ENCODE measurements at regions not wholly inside any gene's neighbourhood (a gene's known extent, or its start where the extent isn't known, plus 50 kb on each side); places are given as distances from the start of the nearest gene placed in this dataset.
A peak's percentile ranks its signal among the peaks of the same experiment; 100 is the strongest.

GRCh38 chr6:37580176-37580955 is 80.7 kb upstream of the CCDC167 start:
- H3K9me3 Mint-ChIP-seq, result no peaks in the 10 kb centered on the region
- H3K4me3 Mint-ChIP-seq, result peak overlapping the region in 1 of 8 donors; percentile 15
- Histone ChIP-seq H3K36me3 (ENCODE audit: insufficient read depth, low read length) (no peaks in the 10 kb centered on the region), H3K4me1 (ENCODE audit: insufficient read depth, low read length) (no peaks in the 10 kb centered on the region), H3K9me3 (ENCODE audit: control insufficient read depth in 1 of 2, low read length in 2 of 2) (no peaks in the 10 kb centered on the region), H3K4me3 (ENCODE audit: low read length in 2 of 2) (no peak overlapping the region), H3K27ac (ENCODE audit: low read depth, low read length) (no peak overlapping the region), H3K27me3 (ENCODE audit: insufficient read depth, low read length) (no peaks in the 10 kb centered on the region)
- ChIA-PET CTCF (ENCODE audit: partially characterized antibody) (interaction anchor here (1.3 to 1.9 kb wide), 2 partner anchors 14 to 110 kb away, joined by 3 to 6 read pairs; no protein-coding TSS in a partner anchor), POLR2A (ENCODE audit: partially characterized antibody) (interaction anchor here (1.5 kb wide), 1 partner anchor 14 kb away, joined by 4 read pairs; no protein-coding TSS in a partner anchor)
- no peaks in the 10 kb centered on the region for H3K36me3 Mint-ChIP-seq
- intact Hi-C loops (cut with micrococcal nuclease), result no loop called here
- no peak overlapping the region for H3K27ac Mint-ChIP-seq
- no peak for DNase-seq
- H3K4me1 Mint-ChIP-seq, result no peaks in the 10 kb centered on the region
- peaks cover 2% of the 10 kb centered on the region in 2 donors for H3K27me3 Mint-ChIP-seq

GRCh38 chr6:37579444-37580067 is 79.9 kb upstream of the CCDC167 start:
- H3K9me3 Mint-ChIP-seq, result no peaks in the 10 kb centered on the region
- Histone ChIP-seq H3K27me3 (ENCODE audit: insufficient read depth, low read length) (no peaks in the 10 kb centered on the region), H3K4me3 (ENCODE audit: low read length in 2 of 2) (no peak overlapping the region), H3K36me3 (ENCODE audit: insufficient read depth, low read length) (no peaks in the 10 kb centered on the region), H3K9me3 (ENCODE audit: control insufficient read depth in 1 of 2, low read length in 2 of 2) (no peaks in the 10 kb centered on the region), H3K4me1 (ENCODE audit: insufficient read depth, low read length) (no peaks in the 10 kb centered on the region), H3K27ac (ENCODE audit: low read depth, low read length) (no peak overlapping the region)
- intact Hi-C loops (cut with micrococcal nuclease), result no loop called here
- H3K4me3 Mint-ChIP-seq, result no peak overlapping the region
- ChIA-PET POLR2A (ENCODE audit: partially characterized antibody) (interaction anchor here (1.5 kb wide), 1 partner anchor 13 kb away, joined by 4 read pairs; no protein-coding TSS in a partner anchor), CTCF (ENCODE audit: partially characterized antibody) (interaction anchor here (1.3 to 1.9 kb wide), 2 partner anchors 13 to 111 kb away, joined by 3 to 6 read pairs; no protein-coding TSS in a partner anchor)
- H3K4me1 Mint-ChIP-seq, result no peaks in the 10 kb centered on the region
- peaks cover 0 to 2% of the 10 kb centered on the region in 2 donors for H3K27me3 Mint-ChIP-seq
- peak overlapping the region in 1 of 7 donors; percentile 57 for H3K27ac Mint-ChIP-seq
- H3K36me3 Mint-ChIP-seq, result no peaks in the 10 kb centered on the region
- DNase-seq, result no peak

- CTCF ChIA-PET (ENCODE audit: partially characterized antibody), result interaction anchor here (2.5 kb wide), 1 partner anchor 13 kb away, joined by 9 read pairs; no protein-coding TSS in a partner anchor
Measured at GRCh38 chr6:37578104-37578503, 78.4 kb upstream of the CCDC167 start.

GRCh38 chr6:37576336-37576737 is 76.6 kb upstream of the CCDC167 start:
- no peaks in the 10 kb centered on the region for H3K9me3 ChIP-seq (ENCODE audit: control insufficient read depth in 1 of 2, low read length in 2 of 2)
- POLR2A ChIA-PET (ENCODE audit: partially characterized antibody), result no interaction called here
- H3K27me3 ChIP-seq (ENCODE audit: insufficient read depth, low read length), result no peaks in the 10 kb centered on the region
- Mint-ChIP-seq H3K27me3 (peaks cover 0 to 2% of the 10 kb centered on the region in 2 donors), H3K9me3 (no peaks in the 10 kb centered on the region), H3K4me1 (no peaks in the 10 kb centered on the region), H3K27ac (no peak overlapping the region), H3K36me3 (no peaks in the 10 kb centered on the region), H3K4me3 (no peak overlapping the region)
- H3K36me3 ChIP-seq (ENCODE audit: insufficient read depth, low read length), result no peaks in the 10 kb centered on the region
- CTCF ChIA-PET (ENCODE audit: partially characterized antibody), result interaction anchor here (1.2 to 2.5 kb wide), 3 partner anchors 9 to 74 kb away, joined by 4 to 9 read pairs (median 4); no protein-coding TSS in a partner anchor
- no peak overlapping the region for H3K27ac ChIP-seq (ENCODE audit: low read depth, low read length)
- no peak overlapping the region for H3K4me3 ChIP-seq (ENCODE audit: low read length in 2 of 2)
- intact Hi-C loops (cut with micrococcal nuclease), result no loop called here
- no peak for DNase-seq
- H3K4me1 ChIP-seq (ENCODE audit: insufficient read depth, low read length), result no peaks in the 10 kb centered on the region

More at GRCh38 chr6:37578104-37578503, 78.4 kb upstream of the CCDC167 start:
- Mint-ChIP-seq H3K27me3 (peaks cover 0 to 2% of the 10 kb centered on the region in 2 donors), H3K4me1 (no peaks in the 10 kb centered on the region), H3K27ac (no peak overlapping the region), H3K36me3 (no peaks in the 10 kb centered on the region), H3K4me3 (no peak overlapping the region), H3K9me3 (no peaks in the 10 kb centered on the region)
- POLR2A ChIA-PET (ENCODE audit: partially characterized antibody), result no interaction called here
- Histone ChIP-seq H3K4me1 (ENCODE audit: insufficient read depth, low read length) (no peaks in the 10 kb centered on the region), H3K27me3 (ENCODE audit: insufficient read depth, low read length) (no peaks in the 10 kb centered on the region), H3K9me3 (ENCODE audit: control insufficient read depth in 1 of 2, low read length in 2 of 2) (no peaks in the 10 kb centered on the region), H3K36me3 (ENCODE audit: insufficient read depth, low read length) (no peaks in the 10 kb centered on the region), H3K4me3 (ENCODE audit: low read length in 2 of 2) (no peak overlapping the region), H3K27ac (ENCODE audit: low read depth, low read length) (no peak overlapping the region)
- intact Hi-C loops (cut with micrococcal nuclease), result no loop called here
- DNase-seq, result no peak

- no peak overlapping the region for H3K27ac ChIP-seq (ENCODE audit: low read depth, low read length)
- DNase-seq, result no peak
- no peaks in the 10 kb centered on the region for H3K9me3 ChIP-seq (ENCODE audit: control insufficient read depth in 1 of 2, low read length in 2 of 2)
- H3K36me3 ChIP-seq (ENCODE audit: insufficient read depth, low read length), result no peaks in the 10 kb centered on the region
- Mint-ChIP-seq H3K27me3 (peaks cover 0 to 2% of the 10 kb centered on the region in 2 donors), H3K27ac (peak overlapping the region in 1 of 7 donors; percentile 4), H3K36me3 (no peaks in the 10 kb centered on the region), H3K4me1 (no peaks in the 10 kb centered on the region), H3K9me3 (no peaks in the 10 kb centered on the region), H3K4me3 (no peak overlapping the region)
- ChIA-PET CTCF (ENCODE audit: partially characterized antibody) (no interaction called here), POLR2A (ENCODE audit: partially characterized antibody) (no interaction called here)
- no peaks in the 10 kb centered on the region for H3K27me3 ChIP-seq (ENCODE audit: insufficient read depth, low read length)
- no peak overlapping the region for H3K4me3 ChIP-seq (ENCODE audit: low read length in 2 of 2)
- no peaks in the 10 kb centered on the region for H3K4me1 ChIP-seq (ENCODE audit: insufficient read depth, low read length)
- intact Hi-C loops (cut with micrococcal nuclease), result no loop called here
Measured at GRCh38 chr6:37575221-37575620, 75.5 kb upstream of the CCDC167 start.

- no peaks in the 10 kb centered on the region for H3K36me3 Mint-ChIP-seq
- H3K9me3 Mint-ChIP-seq, result no peaks in the 10 kb centered on the region
- POLR2A ChIA-PET (ENCODE audit: partially characterized antibody), result no interaction called here
- Histone ChIP-seq H3K4me1 (ENCODE audit: insufficient read depth, low read length) (no peaks in the 10 kb centered on the region), H3K36me3 (ENCODE audit: insufficient read depth, low read length) (no peaks in the 10 kb centered on the region), H3K27ac (ENCODE audit: low read depth, low read length) (no peak overlapping the region), H3K4me3 (ENCODE audit: low read length in 2 of 2) (no peak overlapping the region), H3K27me3 (ENCODE audit: insufficient read depth, low read length) (no peaks in the 10 kb centered on the region), H3K9me3 (ENCODE audit: control insufficient read depth in 1 of 2, low read length in 2 of 2) (no peaks in the 10 kb centered on the region)
- no peak for DNase-seq
- H3K4me3 Mint-ChIP-seq, result no peak overlapping the region
- H3K27me3 Mint-ChIP-seq, result no peaks in the 10 kb centered on the region
- intact Hi-C loops (cut with micrococcal nuclease), result no loop called here
- CTCF ChIA-PET (ENCODE audit: partially characterized antibody), result interaction anchor here (0.8 kb wide), 1 partner anchor 120 kb away, joined by 3 read pairs; no protein-coding TSS in a partner anchor
- H3K4me1 Mint-ChIP-seq, result no peaks in the 10 kb centered on the region
- H3K27ac Mint-ChIP-seq, result no peak overlapping the region
Measured at GRCh38 chr6:37572334-37572733, 72.6 kb upstream of the CCDC167 start.

- Histone ChIP-seq H3K27ac (ENCODE audit: low read depth, low read length) (no peak overlapping the region), H3K4me1 (ENCODE audit: insufficient read depth, low read length) (no peaks in the 10 kb centered on the region), H3K27me3 (ENCODE audit: insufficient read depth, low read length) (no peaks in the 10 kb centered on the region), H3K4me3 (ENCODE audit: low read length in 2 of 2) (no peak overlapping the region), H3K9me3 (ENCODE audit: control insufficient read depth in 1 of 2, low read length in 2 of 2) (no peaks in the 10 kb centered on the region), H3K36me3 (ENCODE audit: insufficient read depth, low read length) (no peaks in the 10 kb centered on the region)
- Mint-ChIP-seq H3K27ac (peak overlapping the region in 2 of 7 donors; percentile 21 to 48), H3K4me3 (no peak overlapping the region), H3K9me3 (peaks cover 0 to 3% (median 0%) of the 10 kb centered on the region in 8 donors), H3K27me3 (no peaks in the 10 kb centered on the region), H3K4me1 (peaks cover 0 to 10% (median 5%) of the 10 kb centered on the region in 4 donors), H3K36me3 (no peaks in the 10 kb centered on the region)
- intact Hi-C loops (cut with micrococcal nuclease), result no loop called here
- DNase-seq, result no peak
- ChIA-PET CTCF (ENCODE audit: partially characterized antibody) (interaction anchor here (0.9 to 10.1 kb wide), 5 partner anchors 8 to 245 kb away, joined by 3 to 131 read pairs (median 5); no protein-coding TSS in a partner anchor), POLR2A (ENCODE audit: partially characterized antibody) (no interaction called here)
Measured at GRCh38 chr6:37570482-37571133, 70.9 kb upstream of the CCDC167 start.

Data from CD4-positive, alpha-beta memory T cell (primary cell).